Naive thymus-derived CD4-positive, alpha-beta T cell (primary cell): ENCODE measurements at regions not wholly inside any gene's neighbourhood (a gene's known extent, or its start where the extent isn't known, plus 50 kb on each side); places are given as distances from the start of the nearest gene placed in this dataset.

Experiments used
- ATAC-seq: fragments of 150-1000 bp; cut with Tn5 transposase; 2 replicates; pipeline ENCODE4 v1.10.0; 2021; ENCODE audit warnings: mild to moderate bottlenecking, moderate library complexity
- CTCF ChIA-PET: fragments of 350-600 bp; sonication (Branson Sonifier 250); formaldehyde crosslinking; loops from one replicate; lab custom pipeline; 2021; ENCODE audit warnings: antibody characterized with exemption; lab: Charles Lee
- POLR2A ChIA-PET: fragments of 350-600 bp; sonication (Branson Sonifier 250); formaldehyde crosslinking; loops from one replicate; lab custom pipeline; 2021; ENCODE audit warnings: antibody characterized with exemption, inconsistent platforms; lab: Charles Lee
- DNase-seq, 9 donors: peaks; one replicate each; pipeline versions ENCODE4 v3.0.0 to v3.0.0-alpha.2; 2020 to 2022; ENCODE audit warnings: mixed read lengths in 1 of 9
- H3K27ac ChIP-seq: one replicate; pipeline ENCODE4 v1.7.0; 2013; ENCODE audit warnings: mild to moderate bottlenecking, low read depth, low read length, moderate library complexity
- H3K27me3 ChIP-seq, 2 donors: one replicate each; pipeline ENCODE4 v1.7.0; 2013; ENCODE audit warnings: low read length in 2 of 2, mild to moderate bottlenecking in 2 of 2, moderate library complexity in 2 of 2; ENCODE audit not compliant: control insufficient read depth in 2 of 2, insufficient read depth in 2 of 2
- H3K36me3 ChIP-seq, 3 experiments: 1 replicate in 2 of 3; 2 replicates in 1 of 3; pipeline ENCODE4 v1.7.0; 2013; ENCODE audit warnings: low read length in 3 of 3, mild to moderate bottlenecking in 3 of 3, moderate library complexity in 1 of 3; ENCODE audit not compliant: insufficient read depth in 3 of 3, control insufficient read depth in 2 of 3
- H3K4me1 ChIP-seq, 2 donors: one replicate each; pipeline ENCODE4 v1.7.0; 2013; ENCODE audit warnings: low read length in 2 of 2, mild to moderate bottlenecking in 2 of 2, moderate library complexity in 1 of 2; ENCODE audit not compliant: control insufficient read depth in 2 of 2, insufficient read depth in 2 of 2
- H3K4me3 ChIP-seq: 2 replicates; pipeline ENCODE4 v1.7.0; 2013; ENCODE audit warnings: mild to moderate bottlenecking, low read length
- H3K9me3 ChIP-seq, 3 experiments: 1 replicate in 2 of 3; 2 replicates in 1 of 3; pipeline ENCODE4 v1.7.0; 2013; ENCODE audit warnings: low read length in 3 of 3; ENCODE audit not compliant: control insufficient read depth in 2 of 3
- H3K27ac Mint-ChIP-seq, 9 donors: one replicate each; pipeline ENCODE4 v1.8.0; 2020 to 2022; ENCODE audit warnings: mixed read lengths in 9 of 9, mild to moderate bottlenecking in 8 of 9, moderate library complexity in 5 of 9, inconsistent platforms in 2 of 9
- H3K27me3 Mint-ChIP-seq, 5 donors: one replicate each; pipeline ENCODE4 v1.8.0; 2021 to 2022; ENCODE audit warnings: mixed read lengths in 5 of 5, mild to moderate bottlenecking in 1 of 5
- H3K36me3 Mint-ChIP-seq, 5 donors: one replicate each; pipeline ENCODE4 v1.8.0; 2020 to 2022; ENCODE audit warnings: mixed read lengths in 5 of 5, mild to moderate bottlenecking in 3 of 5, inconsistent platforms in 1 of 5
- H3K4me1 Mint-ChIP-seq, 7 donors: one replicate each; pipeline ENCODE4 v1.8.0; 2020 to 2022; ENCODE audit warnings: mixed read lengths in 7 of 7, mild to moderate bottlenecking in 3 of 7, inconsistent platforms in 1 of 7
- H3K4me3 Mint-ChIP-seq, 10 donors: one replicate each; pipeline ENCODE4 v1.8.0; 2020 to 2022; ENCODE audit warnings: mild to moderate bottlenecking in 10 of 10, mixed read lengths in 10 of 10, moderate library complexity in 6 of 10, inconsistent platforms in 2 of 10
- H3K9me3 Mint-ChIP-seq, 11 donors: one replicate each; pipeline ENCODE4 v1.8.0; 2020 to 2022; ENCODE audit warnings: mixed read lengths in 11 of 11, mild to moderate bottlenecking in 4 of 11, inconsistent platforms in 1 of 11, moderate library complexity in 1 of 11
- intact Hi-C, 2 donors: fragments of 100-400 bp; cut with micrococcal nuclease; formaldehyde crosslinking; loops; one replicate each; pipeline ENCODE4 v1.15.1; 2023

DNA sequence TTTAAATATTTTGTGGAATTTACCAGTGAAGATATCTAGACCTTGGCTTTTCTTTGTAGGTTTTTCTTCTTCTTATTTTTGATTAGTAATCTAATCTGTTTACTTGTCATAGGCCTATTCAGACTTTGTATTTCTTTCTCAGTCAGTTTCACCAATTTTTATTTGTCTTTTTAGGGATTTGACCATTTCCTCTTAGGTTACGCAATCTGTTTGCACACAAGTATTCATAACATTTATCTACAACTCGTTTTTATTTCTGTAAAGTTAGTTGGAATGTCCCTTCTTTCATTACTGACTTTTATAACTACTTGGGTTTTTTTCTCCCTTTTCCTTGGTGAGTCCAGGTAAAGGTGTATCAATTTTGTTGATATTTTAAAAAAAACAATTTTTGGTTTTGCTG is 545.7 kb downstream of the AACS start:
- no peaks in the 10 kb centered on the region for H3K27me3 Mint-ChIP-seq
- H3K27ac ChIP-seq = no peak overlapping the region
- no peaks in the 10 kb centered on the region for H3K36me3 Mint-ChIP-seq
- no peak overlapping the region for H3K4me3 ChIP-seq
- no peak overlapping the region for H3K4me3 Mint-ChIP-seq
- intact Hi-C loops = no loop called here
- DNase-seq (no peak), ATAC-seq (no peak)
- H3K27me3 ChIP-seq = no peaks in the 10 kb centered on the region
- no peaks in the 10 kb centered on the region for H3K9me3 ChIP-seq
- CTCF ChIA-PET = no interaction called here
- peaks cover 0 to 5% (median 0%) of the 10 kb centered on the region in 11 donors for H3K9me3 Mint-ChIP-seq
- no peak overlapping the region for H3K27ac Mint-ChIP-seq
- no peaks in the 10 kb centered on the region for H3K4me1 ChIP-seq
- POLR2A ChIA-PET = no interaction called here
- no peaks in the 10 kb centered on the region for H3K36me3 ChIP-seq
- H3K4me1 Mint-ChIP-seq = no peaks in the 10 kb centered on the region

- ATAC-seq (no peak), DNase-seq (no peak)
- CTCF ChIA-PET = no interaction called here
- H3K36me3 ChIP-seq = no peaks in the 10 kb centered on the region
- Mint-ChIP-seq H3K9me3 (peaks cover 0 to 9% (median 3%) of the 10 kb centered on the region in 11 donors), H3K4me3 (no peak overlapping the region), H3K36me3 (no peaks in the 10 kb centered on the region), H3K27me3 (no peaks in the 10 kb centered on the region), H3K27ac (no peak overlapping the region), H3K4me1 (no peaks in the 10 kb centered on the region)
- H3K4me1 ChIP-seq = no peaks in the 10 kb centered on the region
- no peaks in the 10 kb centered on the region for H3K27me3 ChIP-seq
- POLR2A ChIA-PET = no interaction called here
- H3K27ac ChIP-seq = no peak overlapping the region
- intact Hi-C loops = no loop called here
- no peaks in the 10 kb centered on the region for H3K9me3 ChIP-seq
- no peak overlapping the region for H3K4me3 ChIP-seq
These were observed 548.8 kb downstream of the AACS start for GRCh38 chr12:125614058-125614457.

- no peak overlapping the region for H3K27ac ChIP-seq
- no peak overlapping the region for H3K4me3 ChIP-seq
- peaks cover 0 to 10% (median 4%) of the 10 kb centered on the region in 11 donors for H3K9me3 Mint-ChIP-seq
- ChIA-PET POLR2A (no interaction called here), CTCF (no interaction called here)
- ATAC-seq (no peak), DNase-seq (no peak)
- H3K9me3 ChIP-seq = no peaks in the 10 kb centered on the region
- intact Hi-C loops = no loop called here
- H3K4me1 Mint-ChIP-seq = no peaks in the 10 kb centered on the region
- H3K27me3 Mint-ChIP-seq = no peaks in the 10 kb centered on the region
- H3K36me3 Mint-ChIP-seq = no peaks in the 10 kb centered on the region
- H3K27me3 ChIP-seq = no peaks in the 10 kb centered on the region
- H3K27ac Mint-ChIP-seq = no peak overlapping the region
- no peak overlapping the region for H3K4me3 Mint-ChIP-seq
- no peaks in the 10 kb centered on the region for H3K4me1 ChIP-seq
- no peaks in the 10 kb centered on the region for H3K36me3 ChIP-seq
These were observed 554.5 kb downstream of the AACS start for GRCh38 chr12:125619723-125620122.

DNA sequence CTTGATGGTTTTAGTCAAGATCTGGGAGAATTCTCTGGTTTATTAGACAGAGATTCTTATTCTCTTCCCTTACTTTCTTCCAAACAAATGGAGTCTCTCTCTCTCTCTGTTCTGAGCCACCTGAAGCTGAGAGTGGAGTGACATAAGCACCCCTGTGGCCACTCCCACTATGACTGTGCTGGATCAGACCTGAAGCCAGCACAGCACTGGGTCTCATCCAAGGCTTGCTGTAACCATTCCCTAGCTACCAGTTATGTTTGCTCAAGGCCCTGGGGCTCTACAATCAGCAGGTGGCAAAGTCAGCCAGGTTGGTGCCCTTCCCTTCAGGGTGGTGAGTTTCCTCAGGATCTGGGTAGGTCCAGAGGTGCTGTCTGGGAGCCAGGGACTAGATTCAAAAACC is 568.5 kb downstream of the AACS start:
- ChIA-PET POLR2A (no interaction called here), CTCF (no interaction called here)
- Histone ChIP-seq H3K4me3 (no peak overlapping the region), H3K27ac (no peak overlapping the region), H3K4me1 (no peaks in the 10 kb centered on the region), H3K27me3 (no peaks in the 10 kb centered on the region), H3K36me3 (no peaks in the 10 kb centered on the region), H3K9me3 (no peaks in the 10 kb centered on the region)
- intact Hi-C loops = no loop called here
- Mint-ChIP-seq H3K4me3 (no peak overlapping the region), H3K27ac (no peak overlapping the region), H3K27me3 (peaks cover 0 to 29% (median 9%) of the 10 kb centered on the region in 5 donors), H3K36me3 (no peaks in the 10 kb centered on the region), H3K9me3 (peaks cover 0 to 15% (median 4%) of the 10 kb centered on the region in 11 donors), H3K4me1 (no peaks in the 10 kb centered on the region)
- no peak for DNase-seq
- no peak for ATAC-seq

DNA sequence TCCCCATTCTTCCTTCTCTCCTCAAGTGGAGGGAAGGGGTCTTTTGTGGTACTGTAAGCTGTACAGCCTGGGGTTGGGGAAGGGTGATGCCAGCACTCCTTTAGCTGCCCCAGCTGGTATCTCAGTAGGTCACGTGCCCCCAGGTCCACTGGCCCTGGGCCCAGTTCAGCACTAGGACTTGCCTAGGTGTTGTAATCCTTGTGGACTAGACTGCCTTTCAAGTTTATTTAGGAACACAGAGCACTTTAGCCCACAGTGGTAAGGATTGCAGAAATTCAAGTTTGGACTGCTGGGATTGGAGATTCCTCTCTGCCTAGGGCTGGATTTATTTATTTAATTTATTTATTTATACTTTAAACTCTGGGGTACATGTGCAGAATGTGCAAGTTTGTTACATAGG is 569.6 kb downstream of the AACS start:
- no peaks in the 10 kb centered on the region for H3K9me3 ChIP-seq
- intact Hi-C loops = no loop called here
- Mint-ChIP-seq H3K27ac (no peak overlapping the region), H3K27me3 (peaks cover 0 to 29% (median 9%) of the 10 kb centered on the region in 5 donors), H3K9me3 (peaks cover 0 to 15% (median 4%) of the 10 kb centered on the region in 11 donors), H3K4me3 (no peak overlapping the region), H3K36me3 (no peaks in the 10 kb centered on the region), H3K4me1 (no peaks in the 10 kb centered on the region)
- POLR2A ChIA-PET = no interaction called here
- H3K4me1 ChIP-seq = no peaks in the 10 kb centered on the region
- CTCF ChIA-PET = no interaction called here
- no peaks in the 10 kb centered on the region for H3K36me3 ChIP-seq
- DNase-seq (no peak), ATAC-seq (no peak)
- H3K4me3 ChIP-seq = no peak overlapping the region
- no peak overlapping the region for H3K27ac ChIP-seq
- H3K27me3 ChIP-seq = no peaks in the 10 kb centered on the region

GRCh38 chr12:125639826-125640225 is 574.6 kb downstream of the AACS start:
- Mint-ChIP-seq H3K9me3 (peaks cover 0 to 3% (median 0%) of the 10 kb centered on the region in 11 donors), H3K4me1 (no peaks in the 10 kb centered on the region), H3K27ac (no peak overlapping the region), H3K27me3 (peaks cover 0 to 23% (median 11%) of the 10 kb centered on the region in 5 donors), H3K4me3 (no peak overlapping the region), H3K36me3 (no peaks in the 10 kb centered on the region)
- H3K9me3 ChIP-seq = no peaks in the 10 kb centered on the region
- intact Hi-C loops = no loop called here
- H3K27me3 ChIP-seq = no peaks in the 10 kb centered on the region
- H3K27ac ChIP-seq = no peak overlapping the region
- CTCF ChIA-PET = no interaction called here
- DNase-seq = no peak
- no peak for ATAC-seq
- no peaks in the 10 kb centered on the region for H3K36me3 ChIP-seq
- POLR2A ChIA-PET = no interaction called here
- no peaks in the 10 kb centered on the region for H3K4me1 ChIP-seq
- no peak overlapping the region for H3K4me3 ChIP-seq

GRCh38 chr12:125643055-125643454 is 577.8 kb downstream of the AACS start:
- H3K9me3 ChIP-seq = no peaks in the 10 kb centered on the region
- DNase-seq (no peak), ATAC-seq (no peak)
- no peak overlapping the region for H3K4me3 ChIP-seq
- intact Hi-C loops = no loop called here
- no peak overlapping the region for H3K27ac Mint-ChIP-seq
- H3K36me3 Mint-ChIP-seq = no peaks in the 10 kb centered on the region
- H3K4me1 ChIP-seq = no peaks in the 10 kb centered on the region
- no peaks in the 10 kb centered on the region for H3K36me3 ChIP-seq
- H3K4me1 Mint-ChIP-seq = no peaks in the 10 kb centered on the region
- H3K27me3 ChIP-seq = no peaks in the 10 kb centered on the region
- ChIA-PET POLR2A (no interaction called here), CTCF (no interaction called here)
- H3K4me3 Mint-ChIP-seq = no peak overlapping the region
- H3K27ac ChIP-seq = no peak overlapping the region
- H3K27me3 Mint-ChIP-seq = peaks cover 0 to 5% (median 0%) of the 10 kb centered on the region in 5 donors
- peaks cover 0 to 4% (median 0%) of the 10 kb centered on the region in 11 donors for H3K9me3 Mint-ChIP-seq
